ENCODE measurements at regions not wholly inside any gene's neighbourhood (a gene's known extent, or its start where the extent isn't known, plus 50 kb on each side); places are given as distances from the start of the nearest gene placed in this dataset.

DNA sequence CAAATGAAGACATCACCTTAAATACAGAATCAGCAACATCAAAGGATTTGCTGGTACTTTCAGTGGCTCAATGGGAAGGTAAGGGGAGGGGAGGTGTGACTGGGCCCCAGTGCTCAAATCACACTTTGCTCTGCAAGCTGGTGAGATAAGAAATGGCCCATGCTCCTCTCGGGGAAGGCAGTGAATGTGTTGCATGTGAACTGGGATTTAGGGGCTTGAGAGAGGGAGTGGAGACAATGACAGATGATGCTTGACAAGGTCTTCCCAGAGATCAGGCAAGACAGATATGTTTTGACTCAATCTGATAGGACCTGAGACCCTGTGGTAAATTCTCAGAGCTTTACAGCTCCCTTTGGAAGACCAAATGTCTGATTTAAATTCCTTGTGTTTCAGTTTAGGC, 233.0 kb upstream of the PROK2 start:
- H2BK120ac ChIP-seq (ENCODE audit: low read depth, low read length) = no peak overlapping the region
- no peak overlapping the region for H3K4me2 ChIP-seq (ENCODE audit: insufficient read depth, low read length, poor library complexity, severe bottlenecking)
- no peak overlapping the region for H3K18ac ChIP-seq (ENCODE audit: low read length)
- no peak overlapping the region for H4K91ac ChIP-seq (ENCODE audit: low read depth, low read length, poor library complexity)
- H4K8ac ChIP-seq (ENCODE audit: low read depth, low read length) = no peak overlapping the region
- H3K9me3 ChIP-seq (replicated peaks in 1 of 2; ENCODE audit: control insufficient read depth in 2 of 2, insufficient read depth in 1 of 2, low read depth in 1 of 2, low read length in 2 of 2) = no peaks in the 10 kb centered on the region
- H3K4ac ChIP-seq (ENCODE audit: low read length) = no peak overlapping the region
- no peak overlapping the region for H3K9ac ChIP-seq (ENCODE audit: low read depth, low read length, poor library complexity)
- no peaks in the 10 kb centered on the region for H3K36me3 ChIP-seq (replicated peaks in 1 of 2; ENCODE audit: control insufficient read depth in 2 of 2, insufficient read depth in 2 of 2, low read length in 2 of 2)
- no peak overlapping the region for H2BK12ac ChIP-seq (ENCODE audit: low read length)
- H3K4me3 ChIP-seq (ENCODE audit: low read length in 2 of 2) = no peak overlapping the region
- peaks cover 0 to 2% of the 10 kb centered on the region in 2 donors for H3K4me1 ChIP-seq (ENCODE audit: control insufficient read depth in 2 of 2, insufficient read depth in 1 of 2, low read depth in 1 of 2, low read length in 2 of 2)
- no peak overlapping the region for H3K27ac ChIP-seq (replicated peaks; ENCODE audit: low read length)
- no peaks in the 10 kb centered on the region for H3K79me1 ChIP-seq (ENCODE audit: low read depth, low read length)
- no peak overlapping the region for H3K14ac ChIP-seq (ENCODE audit: low read length)
- no peaks in the 10 kb centered on the region for H3K27me3 ChIP-seq (ENCODE audit: control insufficient read depth in 3 of 3, insufficient read depth in 3 of 3, low read depth in 1 of 3, low read length in 3 of 3)
- H2BK5ac ChIP-seq (ENCODE audit: low read length) = no peak overlapping the region
- H2AK5ac ChIP-seq (ENCODE audit: low read depth, low read length) = no peak overlapping the region
- no peak overlapping the region for H3K23ac ChIP-seq (ENCODE audit: low read depth, low read length, poor library complexity)
- DNase-seq (ENCODE audit: low spot score) = no peak
- H2BK15ac ChIP-seq (ENCODE audit: low read length) = no peak overlapping the region
- H2AFZ ChIP-seq (ENCODE audit: low read length) = no peak overlapping the region
- WGBS, 2 donors (ENCODE audit: extremely low coverage in 2 of 2, insufficient read length in 2 of 2, insufficient replicate concordance in 1 of 2) = no CpG with 5 or more reads among the region's 1 CpG

DNA sequence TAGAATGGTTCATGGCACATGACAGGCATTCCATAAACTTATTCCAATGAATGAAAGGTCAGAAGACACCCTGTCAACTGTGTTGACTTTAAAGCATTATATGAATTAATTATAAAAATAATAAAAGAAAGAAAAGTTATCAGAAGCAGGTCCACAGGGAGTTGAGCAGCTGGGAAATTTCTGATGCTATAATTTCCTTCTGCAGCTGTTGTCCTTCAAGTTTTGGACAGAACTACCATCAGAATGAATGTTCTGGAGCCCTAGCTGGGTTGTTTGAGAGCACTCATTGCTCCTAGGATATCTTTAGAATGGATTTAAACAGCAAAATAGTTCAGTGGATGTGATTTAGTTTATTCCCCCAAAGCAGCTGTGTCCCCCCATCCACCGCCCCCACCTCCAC, 232.4 kb upstream of the PROK2 start:
- Histone ChIP-seq H3K23ac (ENCODE audit: low read depth, low read length, poor library complexity) (no peak overlapping the region), H2BK120ac (ENCODE audit: low read depth, low read length) (no peak overlapping the region), H3K18ac (ENCODE audit: low read length) (no peak overlapping the region), H2BK12ac (ENCODE audit: low read length) (no peak overlapping the region), H4K91ac (ENCODE audit: low read depth, low read length, poor library complexity) (no peak overlapping the region), H3K14ac (ENCODE audit: low read length) (no peak overlapping the region), H2BK15ac (ENCODE audit: low read length) (no peak overlapping the region), H2AFZ (ENCODE audit: low read length) (no peak overlapping the region), H3K27me3 (ENCODE audit: control insufficient read depth in 3 of 3, insufficient read depth in 3 of 3, low read depth in 1 of 3, low read length in 3 of 3) (no peaks in the 10 kb centered on the region), H3K27ac (replicated peaks; ENCODE audit: low read length) (no peak overlapping the region), H2BK5ac (ENCODE audit: low read length) (no peak overlapping the region), H4K8ac (ENCODE audit: low read depth, low read length) (no peak overlapping the region), H3K9ac (ENCODE audit: low read depth, low read length, poor library complexity) (no peak overlapping the region), H3K4me1 (ENCODE audit: control insufficient read depth in 2 of 2, insufficient read depth in 1 of 2, low read depth in 1 of 2, low read length in 2 of 2) (peaks cover 0 to 2% of the 10 kb centered on the region in 2 donors), H3K4me3 (ENCODE audit: low read length in 2 of 2) (no peak overlapping the region), H3K9me3 (replicated peaks in 1 of 2; ENCODE audit: control insufficient read depth in 2 of 2, insufficient read depth in 1 of 2, low read depth in 1 of 2, low read length in 2 of 2) (no peaks in the 10 kb centered on the region), H3K36me3 (replicated peaks in 1 of 2; ENCODE audit: control insufficient read depth in 2 of 2, insufficient read depth in 2 of 2, low read length in 2 of 2) (no peaks in the 10 kb centered on the region), H3K79me1 (ENCODE audit: low read depth, low read length) (no peaks in the 10 kb centered on the region), H3K4ac (ENCODE audit: low read length) (no peak overlapping the region), H2AK5ac (ENCODE audit: low read depth, low read length) (no peak overlapping the region), H3K4me2 (ENCODE audit: insufficient read depth, low read length, poor library complexity, severe bottlenecking) (no peak overlapping the region)
- no CpG with 5 or more reads among the region's 1 CpG for WGBS, 2 donors (ENCODE audit: extremely low coverage in 2 of 2, insufficient read length in 2 of 2, insufficient replicate concordance in 1 of 2)
- no peak for DNase-seq (ENCODE audit: low spot score)

DNA sequence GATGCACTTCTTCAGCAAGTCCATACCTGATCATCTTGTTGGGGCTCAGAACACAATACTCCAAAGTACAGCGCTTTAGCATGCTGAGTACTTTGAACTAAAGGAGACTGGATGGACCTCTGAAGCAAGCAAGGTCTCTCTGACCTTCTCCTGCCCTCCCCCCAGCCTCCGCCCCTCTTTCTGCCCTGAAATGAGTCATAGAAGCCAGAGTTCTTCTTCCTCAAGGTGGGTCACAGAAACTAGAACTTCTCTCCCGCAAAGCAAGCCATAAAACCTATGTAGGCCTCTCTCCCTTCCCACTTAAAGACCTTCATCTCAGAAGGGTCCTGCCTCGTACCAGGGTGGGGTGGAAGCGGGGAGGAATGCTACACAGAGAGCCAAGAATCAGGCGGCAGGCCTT, 230.5 kb upstream of the PROK2 start:
- Histone ChIP-seq H3K27ac (replicated peaks; ENCODE audit: low read length) (no peak overlapping the region), H2AK5ac (ENCODE audit: low read depth, low read length) (no peak overlapping the region)
- WGBS, 2 donors (ENCODE audit: extremely low coverage in 2 of 2, insufficient read length in 2 of 2, insufficient replicate concordance in 1 of 2) = no CpG with 5 or more reads among the region's 6 CpGs

DNA sequence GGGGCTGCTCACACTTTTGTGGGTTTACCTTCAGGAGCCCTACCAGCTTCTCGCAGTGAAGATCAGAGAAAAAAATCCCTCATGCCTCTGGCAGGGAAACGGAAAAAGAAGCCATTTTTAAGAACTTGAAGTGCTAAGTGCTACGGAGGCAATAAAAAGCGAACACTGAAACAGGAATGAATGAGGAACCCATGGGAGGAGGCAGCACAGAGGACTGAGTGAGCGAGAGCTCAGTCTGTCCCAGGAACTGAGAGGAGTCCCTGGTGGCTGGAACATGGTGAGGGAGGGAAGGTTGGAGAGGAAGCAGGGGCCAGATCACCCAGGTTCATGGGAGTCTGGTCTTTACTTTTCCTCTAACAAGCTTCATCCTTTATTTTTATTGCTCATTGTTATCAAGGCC, 228.1 kb upstream of the PROK2 start:
- Histone ChIP-seq H2BK15ac (ENCODE audit: low read length) (no peak overlapping the region), H4K91ac (ENCODE audit: low read depth, low read length, poor library complexity) (no peak overlapping the region)

More for the DNA sequence above, 230.5 kb upstream of the PROK2 start:
- Histone ChIP-seq H3K9me3 (replicated peaks in 1 of 2; ENCODE audit: control insufficient read depth in 2 of 2, insufficient read depth in 1 of 2, low read depth in 1 of 2, low read length in 2 of 2) (no peaks in the 10 kb centered on the region), H3K4me1 (ENCODE audit: control insufficient read depth in 2 of 2, insufficient read depth in 1 of 2, low read depth in 1 of 2, low read length in 2 of 2) (peaks cover 0 to 2% of the 10 kb centered on the region in 2 donors), H2BK15ac (ENCODE audit: low read length) (no peak overlapping the region), H3K18ac (ENCODE audit: low read length) (no peak overlapping the region), H3K36me3 (replicated peaks in 1 of 2; ENCODE audit: control insufficient read depth in 2 of 2, insufficient read depth in 2 of 2, low read length in 2 of 2) (no peaks in the 10 kb centered on the region), H3K79me1 (ENCODE audit: low read depth, low read length) (no peaks in the 10 kb centered on the region), H3K4me2 (ENCODE audit: insufficient read depth, low read length, poor library complexity, severe bottlenecking) (no peak overlapping the region), H3K9ac (ENCODE audit: low read depth, low read length, poor library complexity) (no peak overlapping the region), H2BK12ac (ENCODE audit: low read length) (no peak overlapping the region), H4K8ac (ENCODE audit: low read depth, low read length) (no peak overlapping the region), H3K4me3 (ENCODE audit: low read length in 2 of 2) (no peak overlapping the region), H3K4ac (ENCODE audit: low read length) (no peak overlapping the region), H2AFZ (ENCODE audit: low read length) (no peak overlapping the region), H3K14ac (ENCODE audit: low read length) (no peak overlapping the region), H2BK120ac (ENCODE audit: low read depth, low read length) (no peak overlapping the region), H3K27me3 (ENCODE audit: control insufficient read depth in 3 of 3, insufficient read depth in 3 of 3, low read depth in 1 of 3, low read length in 3 of 3) (no peaks in the 10 kb centered on the region), H4K91ac (ENCODE audit: low read depth, low read length, poor library complexity) (no peak overlapping the region), H2BK5ac (ENCODE audit: low read length) (no peak overlapping the region), H3K23ac (ENCODE audit: low read depth, low read length, poor library complexity) (no peak overlapping the region)
- DNase-seq (ENCODE audit: low spot score) = no peak

More for the DNA sequence above, 228.1 kb upstream of the PROK2 start:
- no peak overlapping the region for H3K9ac ChIP-seq (ENCODE audit: low read depth, low read length, poor library complexity)
- H3K36me3 ChIP-seq (replicated peaks in 1 of 2; ENCODE audit: control insufficient read depth in 2 of 2, insufficient read depth in 2 of 2, low read length in 2 of 2) = no peaks in the 10 kb centered on the region
- H3K23ac ChIP-seq (ENCODE audit: low read depth, low read length, poor library complexity) = no peak overlapping the region
- no peaks in the 10 kb centered on the region for H3K9me3 ChIP-seq (replicated peaks in 1 of 2; ENCODE audit: control insufficient read depth in 2 of 2, insufficient read depth in 1 of 2, low read depth in 1 of 2, low read length in 2 of 2)
- H3K4me1 ChIP-seq (ENCODE audit: control insufficient read depth in 2 of 2, insufficient read depth in 1 of 2, low read depth in 1 of 2, low read length in 2 of 2) = no peaks in the 10 kb centered on the region
- H3K4me2 ChIP-seq (ENCODE audit: insufficient read depth, low read length, poor library complexity, severe bottlenecking) = no peak overlapping the region
- no peak overlapping the region for H3K14ac ChIP-seq (ENCODE audit: low read length)
- H3K79me1 ChIP-seq (ENCODE audit: low read depth, low read length) = no peaks in the 10 kb centered on the region
- DNase-seq (ENCODE audit: low spot score) = no peak
- H3K27me3 ChIP-seq (ENCODE audit: control insufficient read depth in 3 of 3, insufficient read depth in 3 of 3, low read depth in 1 of 3, low read length in 3 of 3) = no peaks in the 10 kb centered on the region
- H3K27ac ChIP-seq (replicated peaks; ENCODE audit: low read length) = no peak overlapping the region
- H3K4me3 ChIP-seq (ENCODE audit: low read length in 2 of 2) = no peak overlapping the region
- no CpG with 5 or more reads among the region's 5 CpGs for WGBS, 2 donors (ENCODE audit: extremely low coverage in 2 of 2, insufficient read length in 2 of 2, insufficient replicate concordance in 1 of 2)
- H3K4ac ChIP-seq (ENCODE audit: low read length) = no peak overlapping the region
- no peak overlapping the region for H2AK5ac ChIP-seq (ENCODE audit: low read depth, low read length)
- no peak overlapping the region for H2BK12ac ChIP-seq (ENCODE audit: low read length)
- H4K8ac ChIP-seq (ENCODE audit: low read depth, low read length) = no peak overlapping the region
- no peak overlapping the region for H2AFZ ChIP-seq (ENCODE audit: low read length)
- no peak overlapping the region for H3K18ac ChIP-seq (ENCODE audit: low read length)
- no peak overlapping the region for H2BK120ac ChIP-seq (ENCODE audit: low read depth, low read length)
- H2BK5ac ChIP-seq (ENCODE audit: low read length) = no peak overlapping the region

Data from neuronal stem cell (in vitro differentiated cells).